Right cardiac atrium (tissue), 5 donors: ENCODE measurements at regions not wholly inside any gene's neighbourhood (a gene's known extent, or its start where the extent isn't known, plus 50 kb on each side); places are given as distances from the start of the nearest gene placed in this dataset.

Experiments used
- ATAC-seq, 2 donors: fragments of 200-7000 bp; cut with Tn5 transposase; one replicate each; pipeline versions ENCODE4 v1.8.0 to v1.9.1; 2020; ENCODE audit warnings: moderate library complexity in 2 of 2, mild to moderate bottlenecking in 1 of 2
- DNase-seq, 3 donors: peaks; one replicate each; pipeline ENCODE4 v3.0.0-alpha.2; 2020
- H3K27ac ChIP-seq: one replicate; pipeline ENCODE4 v1.5.1; 2013; ENCODE audit warnings: mild to moderate bottlenecking, low read length, control low read depth, moderate library complexity
- H3K27me3 ChIP-seq: one replicate; pipeline ENCODE4 v1.6.1; 2013; ENCODE audit not compliant: control insufficient read depth, insufficient read depth
- H3K4me1 ChIP-seq: one replicate; pipeline ENCODE4 v1.6.1; 2013; ENCODE audit warnings: low read length; ENCODE audit not compliant: control insufficient read depth, insufficient read depth
- H3K4me3 ChIP-seq: one replicate; pipeline ENCODE4 v1.5.1; 2013; ENCODE audit warnings: low read length, control low read depth
- H3K9me3 ChIP-seq: one replicate; pipeline ENCODE4 v1.6.1; 2013; ENCODE audit warnings: low read length; ENCODE audit not compliant: control insufficient read depth
- WGBS: extraction: QIAGEN DNeasy Blood & Tissue Kit; methylation state at CpG from one replicate; pipeline ENCODE4 v1.1.7; 2013; 5-methylcytosine and 5-hydroxymethylcytosine counted together
- intact Hi-C, 4 donors: fragments of 100-400 bp; cut with DNase I; formaldehyde crosslinking; loops; one replicate each; pipeline versions ENCODE4 v1.11.0 to v1.14.0; 2022 to 2023
- donor health status: healthy with polysubstance abuse.
- donor health status: DM: no; HTN: yes; CAD: no.
- donor health status: DM: no; HTN: no; CAD: no.
- donor health status: DM: no; HTN: yes; CAD: no; lungs with severe emphysema.
- donor health status: DM: yes; HTN: yes; CAD: no.

DNA sequence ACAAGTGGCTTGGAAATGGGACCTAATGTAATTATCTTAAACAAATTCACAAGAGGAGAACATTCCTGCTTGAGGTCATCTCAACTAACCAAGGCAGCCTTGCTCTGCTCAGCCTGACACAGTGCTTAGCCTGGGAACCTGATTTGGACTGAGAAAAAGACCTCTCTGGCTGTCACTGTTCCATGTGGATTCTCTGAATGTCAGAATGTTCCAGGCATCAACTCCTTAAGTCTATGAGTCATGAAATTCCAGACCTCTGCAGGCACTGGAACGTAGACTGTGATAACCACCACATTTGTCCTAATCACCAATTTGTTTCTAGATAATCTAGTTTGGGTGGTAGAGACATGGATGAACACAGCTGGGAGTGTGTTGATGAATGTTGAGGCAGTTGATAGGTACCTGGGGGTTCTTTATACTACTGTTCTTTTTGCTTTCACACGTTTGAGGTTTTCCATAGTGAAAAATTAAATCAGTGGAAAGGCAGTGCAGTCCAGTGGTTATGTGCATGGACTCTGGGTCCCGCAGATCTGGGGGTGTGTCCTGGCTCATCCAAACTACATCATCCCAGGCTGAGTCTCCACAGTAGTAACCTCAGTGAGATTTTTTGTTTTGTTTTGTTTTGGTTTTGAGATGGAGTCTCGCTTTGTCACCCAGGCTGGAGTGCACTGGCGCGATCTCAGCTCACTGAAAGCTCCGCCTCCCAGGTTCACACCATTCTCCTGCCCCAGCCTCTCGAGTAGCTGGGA lies 269.6 kb downstream of the MN1 start:
- Histone ChIP-seq H3K4me3 (no peak overlapping the region), H3K9me3 (peaks cover 2% of the 10 kb centered on the region), H3K27ac (no peak overlapping the region), H3K27me3 (no peaks in the 10 kb centered on the region), H3K4me1 (peaks cover 5% of the 10 kb centered on the region)
- intact Hi-C loops = no loop called here
- ATAC-seq = peak; percentile 65 to 77
- DNase-seq = no peak
- WGBS = 64% methylated on average over 8 of the region's 8 CpGs

DNA sequence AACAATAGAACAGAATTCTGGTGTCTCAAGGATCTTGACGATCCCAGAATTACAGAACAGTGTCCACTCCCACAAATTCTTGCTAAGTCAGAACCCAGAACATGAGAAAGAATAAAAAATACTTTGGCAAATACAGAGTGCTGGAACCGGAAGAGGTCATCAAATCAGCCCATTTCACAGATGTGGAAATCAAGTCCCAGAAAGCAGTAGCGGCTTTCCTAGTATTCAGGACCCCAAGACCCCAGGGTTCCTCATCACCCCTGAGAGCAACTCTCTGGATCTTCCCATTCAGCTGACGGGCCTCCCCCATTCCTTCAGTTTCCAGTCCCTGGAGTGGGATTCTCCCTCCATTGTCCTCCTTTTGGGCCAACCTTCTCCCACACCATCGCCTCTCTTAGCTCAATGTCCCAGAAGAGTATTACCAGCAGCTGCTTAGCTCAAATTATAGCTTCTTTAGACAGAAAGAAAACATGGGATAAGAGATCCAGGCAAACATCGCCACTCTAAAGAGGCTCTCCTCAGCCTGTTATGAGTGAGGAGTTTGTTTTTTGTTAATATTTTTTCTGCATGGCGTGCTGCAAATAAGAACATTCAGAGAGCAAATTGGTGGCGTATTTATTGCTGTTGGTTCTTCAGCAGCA lies 268.3 kb downstream of the MN1 start:
- Histone ChIP-seq H3K27me3 (no peaks in the 10 kb centered on the region), H3K4me1 (peaks cover 5% of the 10 kb centered on the region), H3K27ac (no peak overlapping the region), H3K4me3 (no peak overlapping the region), H3K9me3 (peaks cover 2% of the 10 kb centered on the region)
- intact Hi-C loops = no loop called here
- DNase-seq (no peak), ATAC-seq (no peak)
- WGBS = 83% methylated on average over 8 of the region's 8 CpGs

DNA sequence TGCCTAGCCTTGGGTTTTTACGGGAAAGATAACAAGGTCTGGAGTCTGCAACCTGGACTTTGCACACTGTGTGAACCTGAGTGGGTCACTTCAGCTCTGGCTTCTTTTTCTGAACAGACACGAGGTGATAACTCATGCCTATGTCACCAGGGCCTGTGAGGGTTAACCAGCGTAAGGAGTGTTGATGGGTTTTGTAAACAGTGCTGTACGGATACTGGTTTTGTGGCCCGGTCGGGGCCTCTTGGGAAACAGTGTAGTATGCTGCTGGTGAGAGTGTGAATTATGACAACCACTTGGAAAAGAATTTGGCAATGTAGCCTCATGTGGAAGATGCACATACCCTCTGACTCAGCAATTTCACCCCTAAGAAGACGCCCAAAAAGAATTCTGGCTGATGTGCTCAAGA lies 266.8 kb downstream of the MN1 start:
- Histone ChIP-seq H3K4me1 (peaks cover 5% of the 10 kb centered on the region), H3K27me3 (no peaks in the 10 kb centered on the region), H3K4me3 (no peak overlapping the region), H3K9me3 (peaks cover 2% of the 10 kb centered on the region), H3K27ac (no peak overlapping the region)
- intact Hi-C loops = no loop called here
- WGBS = 51% methylated on average over 7 of the region's 7 CpGs
- ATAC-seq = peak in 1 of 2 donors; percentile 28
- peak in 1 of 3 donors; percentile 31 for DNase-seq

GRCh38 chr22:27535452-27535851 lies 266.1 kb downstream of the MN1 start:
- Histone ChIP-seq H3K27me3 (no peaks in the 10 kb centered on the region), H3K27ac (no peak overlapping the region), H3K4me1 (peaks cover 5% of the 10 kb centered on the region), H3K9me3 (peaks cover 2% of the 10 kb centered on the region), H3K4me3 (no peak overlapping the region)
- intact Hi-C loops = no loop called here
- DNase-seq (no peak), ATAC-seq (no peak)
- 97% methylated on average over 2 of the region's 2 CpGs for WGBS

DNA sequence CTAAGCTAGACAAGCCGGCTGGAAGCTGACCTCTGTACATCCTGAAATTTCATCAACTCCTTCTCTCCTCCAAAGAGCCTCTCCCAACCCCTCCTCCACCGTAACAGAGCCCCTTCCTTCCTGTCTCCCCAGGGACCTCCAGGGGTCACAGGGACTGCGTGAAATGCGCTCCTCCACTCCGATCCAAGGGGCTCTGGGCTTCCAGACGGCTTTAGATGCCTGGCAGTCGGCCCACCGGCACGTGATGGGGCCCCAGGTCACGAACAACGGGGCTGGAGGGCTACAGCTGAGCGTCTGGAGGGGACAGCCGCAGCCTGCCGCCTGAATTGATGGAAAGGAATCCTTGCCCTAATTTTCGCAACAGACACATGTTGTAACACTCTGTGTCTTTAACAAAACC lies 264.1 kb downstream of the MN1 start:
- H3K27ac ChIP-seq = no peak overlapping the region
- intact Hi-C loops = no loop called here
- H3K4me3 ChIP-seq = no peak overlapping the region
- peaks cover 5% of the 10 kb centered on the region for H3K4me1 ChIP-seq
- DNase-seq (peak; percentile 46 to 83 (median 70)), ATAC-seq (peak; percentile 38 to 42)
- WGBS = 22% methylated on average over 15 of the region's 15 CpGs
- H3K9me3 ChIP-seq = no peaks in the 10 kb centered on the region
- no peaks in the 10 kb centered on the region for H3K27me3 ChIP-seq

- 79% methylated on average over 13 of the region's 13 CpGs for WGBS
These were observed 262.9 kb downstream of the MN1 start for GRCh38 chr22:27538666-27539065.

GRCh38 chr22:27540247-27540646 lies 261.3 kb downstream of the MN1 start:
- H3K27ac ChIP-seq = no peak overlapping the region
- ATAC-seq = no peak
- no peak overlapping the region for H3K4me3 ChIP-seq
- H3K9me3 ChIP-seq = no peaks in the 10 kb centered on the region
- H3K27me3 ChIP-seq = no peaks in the 10 kb centered on the region
- intact Hi-C loops = no loop called here
- no peak for DNase-seq
- no peaks in the 10 kb centered on the region for H3K4me1 ChIP-seq
- 78% methylated on average over 10 of the region's 10 CpGs for WGBS

More at GRCh38 chr22:27538666-27539065, 262.9 kb downstream of the MN1 start:
- ATAC-seq (no peak), DNase-seq (no peak)
- Histone ChIP-seq H3K9me3 (no peaks in the 10 kb centered on the region), H3K4me1 (peaks cover 5% of the 10 kb centered on the region), H3K27me3 (no peaks in the 10 kb centered on the region), H3K4me3 (no peak overlapping the region), H3K27ac (no peak overlapping the region)
- intact Hi-C loops = no loop called here

DNA sequence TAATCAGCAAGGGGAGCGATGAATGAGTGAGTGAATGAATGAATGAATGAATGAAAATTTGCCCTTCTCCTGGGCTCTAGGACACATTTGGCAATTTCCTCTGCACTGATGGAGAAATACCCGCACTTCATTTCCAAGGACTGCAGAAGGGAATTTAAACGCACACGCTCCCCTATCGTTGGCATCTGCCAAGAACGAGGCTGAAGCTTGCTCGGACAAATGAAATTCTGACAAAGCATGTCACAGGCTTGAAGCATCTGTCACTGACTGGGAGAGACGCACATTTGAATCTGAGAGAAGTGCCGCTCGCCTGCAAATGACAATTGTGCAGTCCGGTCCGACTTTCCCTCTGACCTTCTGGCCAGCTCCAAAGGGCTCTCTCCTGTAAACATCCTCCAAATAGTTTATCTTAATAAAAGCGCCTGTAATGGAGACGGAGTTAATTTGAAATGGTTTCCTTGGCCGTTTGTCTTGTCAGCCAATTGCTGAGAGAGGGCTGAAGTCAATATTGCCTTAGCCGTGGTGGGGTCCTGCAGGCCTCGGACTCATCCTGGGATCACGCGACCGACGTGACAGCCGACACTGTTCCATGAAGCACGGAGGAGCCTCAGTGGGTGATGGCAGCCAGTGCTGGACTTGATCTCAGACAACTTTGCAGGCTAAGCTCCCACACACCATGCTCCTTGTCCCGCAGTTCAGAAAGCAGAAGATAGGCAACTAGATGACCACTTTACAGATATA lies 260.7 kb downstream of the MN1 start:
- 77% methylated on average over 24 of the region's 24 CpGs for WGBS
- DNase-seq = no peak
- Histone ChIP-seq H3K9me3 (no peaks in the 10 kb centered on the region), H3K27ac (no peak overlapping the region), H3K4me3 (no peak overlapping the region), H3K4me1 (no peaks in the 10 kb centered on the region), H3K27me3 (no peaks in the 10 kb centered on the region)
- intact Hi-C loops = no loop called here
- ATAC-seq = no peak

DNA sequence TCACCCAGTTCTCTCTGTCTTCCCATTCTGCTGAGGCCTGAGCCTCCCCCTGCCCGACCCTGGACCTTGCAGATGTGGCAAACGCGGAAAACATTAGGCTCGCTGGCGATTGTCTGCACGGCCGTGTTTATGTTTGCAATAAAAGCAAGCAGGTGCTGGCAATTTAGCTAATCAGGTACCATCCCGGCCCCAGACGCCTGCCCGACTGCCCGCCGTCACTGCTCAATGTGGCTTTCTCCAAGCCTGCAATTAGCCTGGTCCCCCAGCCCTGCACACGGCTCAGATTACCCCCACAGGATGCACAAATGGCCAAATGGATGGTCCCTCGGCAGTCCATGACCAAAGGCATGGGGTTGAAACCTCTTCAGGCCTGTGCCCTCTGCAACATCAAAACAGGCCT lies 259.7 kb downstream of the MN1 start:
- no peak overlapping the region for H3K27ac ChIP-seq
- no peak for DNase-seq
- H3K4me1 ChIP-seq = no peaks in the 10 kb centered on the region
- H3K4me3 ChIP-seq = no peak overlapping the region
- H3K9me3 ChIP-seq = no peaks in the 10 kb centered on the region
- no peak for ATAC-seq
- intact Hi-C loops = no loop called here
- 91% methylated on average over 14 of the region's 14 CpGs for WGBS
- H3K27me3 ChIP-seq = no peaks in the 10 kb centered on the region

DNA sequence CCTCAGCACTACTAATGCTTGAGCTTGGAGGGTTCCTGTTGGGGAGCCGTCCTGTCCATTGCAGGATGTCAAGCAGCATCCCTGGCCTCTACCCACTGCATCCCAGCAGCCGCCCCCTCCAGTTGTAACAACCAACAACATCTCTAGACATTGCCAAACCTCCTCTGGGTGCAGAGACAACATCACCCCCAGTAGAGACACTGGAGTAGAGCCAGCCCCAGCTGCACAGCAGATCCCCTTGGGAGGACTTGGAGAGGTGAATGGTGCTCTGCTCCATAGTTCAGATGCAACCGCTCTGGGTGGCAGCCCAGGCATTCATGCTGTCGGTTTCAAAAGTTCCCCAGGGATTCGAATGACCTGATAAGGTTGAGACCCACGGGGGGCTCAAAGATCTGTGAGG lies 259.0 kb downstream of the MN1 start:
- H3K27me3 ChIP-seq = no peaks in the 10 kb centered on the region
- 77% methylated on average over 6 of the region's 6 CpGs for whole genome bisulfite sequencing
- H3K9me3 ChIP-seq = no peaks in the 10 kb centered on the region
- H3K27ac ChIP-seq = no peak overlapping the region
- intact Hi-C loops = no loop called here
- no peaks in the 10 kb centered on the region for H3K4me1 ChIP-seq
- no peak for DNase-seq
- no peak for ATAC-seq
- H3K4me3 ChIP-seq = no peak overlapping the region

DNA sequence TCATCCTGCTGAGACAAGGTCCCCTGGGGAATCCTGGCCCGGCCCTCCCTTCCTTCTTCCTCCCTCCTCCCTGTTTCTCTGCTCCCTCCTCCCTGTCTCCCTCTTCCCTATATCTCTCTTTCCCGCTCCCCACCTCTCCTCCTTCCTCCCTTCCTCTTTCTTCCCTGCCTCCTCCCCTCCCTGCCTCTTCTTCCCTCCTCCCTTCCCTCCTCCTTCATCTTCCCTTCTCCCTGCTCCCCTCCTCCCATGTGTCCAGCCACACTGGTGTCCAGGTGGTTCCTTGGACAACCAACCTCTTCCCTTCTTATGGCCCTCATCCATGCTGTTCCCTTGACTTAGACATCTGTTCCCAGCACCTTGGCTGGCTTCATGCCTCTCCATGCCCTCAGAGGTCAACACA lies 258.1 kb downstream of the MN1 start:
- 65% methylated on average over 2 of the region's 2 CpGs for WGBS
- intact Hi-C loops = no loop called here
- no peak overlapping the region for H3K4me3 ChIP-seq
- H3K27me3 ChIP-seq = no peaks in the 10 kb centered on the region
- ATAC-seq (no peak), DNase-seq (no peak)
- H3K27ac ChIP-seq = no peak overlapping the region
- H3K4me1 ChIP-seq = no peaks in the 10 kb centered on the region
- no peaks in the 10 kb centered on the region for H3K9me3 ChIP-seq
